IMR-90 (cell line): ENCODE measurements at regions not wholly inside any gene's neighbourhood (a gene's known extent, or its start where the extent isn't known, plus 50 kb on each side); places are given as distances from the start of the nearest gene placed in this dataset.
A peak's percentile ranks its signal among the peaks of the same experiment; 100 is the strongest.

Source experiments
- ATAC-seq: fragments of 200-7000 bp; cut with Tn5 transposase; 2 replicates; pipeline ENCODE4 v1.9.1; 2020; ENCODE audit warnings: low read depth, mild to moderate bottlenecking, moderate library complexity
- BruUV-seq: library from RNA; stranded (reverse); fragments of 400-500 nt; replicated peaks from 2 replicates; lab custom pipeline; 2021; lab: Mats Ljungman, UMichigan
- CTCF ChIA-PET: fragments of 300-600 bp; formaldehyde crosslinking; extraction: SDS; loops from one replicate; lab custom pipeline; 2021; ENCODE audit warnings: antibody characterized with exemption; lab: Yijun Ruan, JAX
- POLR2A ChIA-PET: fragments of 300-600 bp; sonication (Branson Sonifier 250); formaldehyde crosslinking; loops from one replicate; lab custom pipeline; 2022; ENCODE audit warnings: antibody characterized with exemption; ENCODE audit not compliant: unreplicated experiment; lab: Charles Lee
- DNase-seq: peaks from one replicate; pipeline ENCODE4 v3.0.0; 2013
- H2AFZ ChIP-seq: replicated peaks from 2 replicates; pipeline ENCODE3; 2013; ENCODE audit warnings: low read length, mild to moderate bottlenecking; ENCODE audit not compliant: poor library complexity
- H2AK5ac ChIP-seq: 2 replicates; pipeline ENCODE4 v1.6.1; 2013; ENCODE audit warnings: low read depth, low read length, inconsistent platforms
- H2AK9ac ChIP-seq: replicated peaks from 2 replicates; pipeline ENCODE3; 2013; ENCODE audit warnings: mild to moderate bottlenecking, low read depth, low read length, moderate library complexity; ENCODE audit not compliant: poor library complexity
- H2BK120ac ChIP-seq: 2 replicates; pipeline ENCODE4 v1.6.1; 2013; ENCODE audit warnings: low read depth, low read length, inconsistent platforms
- H2BK15ac ChIP-seq: 3 replicates; pipeline ENCODE4 v1.6.1; 2013; ENCODE audit warnings: low read depth, low read length, inconsistent platforms
- H2BK20ac ChIP-seq: 2 replicates; pipeline ENCODE4 v1.6.1; 2013; ENCODE audit warnings: low read depth, mild to moderate bottlenecking, inconsistent platforms, low read length, moderate library complexity
- H2BK5ac ChIP-seq: 2 replicates; pipeline ENCODE4 v1.6.1; 2013; ENCODE audit warnings: mild to moderate bottlenecking, low read depth, low read length, inconsistent platforms; ENCODE audit not compliant: poor library complexity, severe bottlenecking
- H3K14ac ChIP-seq: replicated peaks from 2 replicates; pipeline ENCODE4 v1.6.1; 2013; ENCODE audit warnings: low read depth, low read length, inconsistent platforms
- H3K18ac ChIP-seq: 2 replicates; pipeline ENCODE4 v1.6.1; 2013; ENCODE audit warnings: low read depth, low read length, control low read depth
- H3K23ac ChIP-seq: 2 replicates; pipeline ENCODE4 v1.6.1; 2013; ENCODE audit warnings: low read depth, low read length, inconsistent platforms
- H3K27ac ChIP-seq: 2 replicates; pipeline ENCODE4 v1.5.1; 2013; ENCODE audit warnings: mild to moderate bottlenecking, control low read depth, low read length; ENCODE audit not compliant: insufficient read depth
- H3K27me3 ChIP-seq: 2 replicates; pipeline ENCODE4 v1.6.1; 2013; ENCODE audit warnings: low read length; ENCODE audit not compliant: control insufficient read depth, insufficient read depth
- H3K36me3 ChIP-seq: 2 replicates; pipeline ENCODE4 v1.6.1; 2013; ENCODE audit warnings: low read length, mixed read lengths; ENCODE audit not compliant: control insufficient read depth, insufficient read depth
- H3K4ac ChIP-seq: 2 replicates; pipeline ENCODE4 v1.6.1; 2013; ENCODE audit warnings: low read depth, low read length, inconsistent platforms
- H3K4me1 ChIP-seq: 2 replicates; pipeline ENCODE4 v1.6.1; 2013; ENCODE audit warnings: low read length, mixed read lengths; ENCODE audit not compliant: control insufficient read depth, insufficient read depth
- H3K4me2 ChIP-seq: 2 replicates; pipeline ENCODE4 v1.6.1; 2013; ENCODE audit warnings: low read depth, mild to moderate bottlenecking, control low read depth, low read length, moderate library complexity
- H3K4me3 ChIP-seq: 2 replicates; pipeline ENCODE4 v1.5.1; 2013; ENCODE audit warnings: low read depth, mild to moderate bottlenecking, control low read depth, low read length, moderate library complexity; ENCODE audit not compliant: insufficient read depth
- H3K56ac ChIP-seq: 2 replicates; pipeline ENCODE4 v1.6.1; 2013; ENCODE audit warnings: low read length, inconsistent platforms; ENCODE audit not compliant: insufficient read depth; ENCODE audit errors: extremely low read depth
- H3K79me1 ChIP-seq, 2 experiments: 2 replicates each; pipeline ENCODE4 v1.6.1; 2013; ENCODE audit warnings: low read length in 2 of 2, inconsistent platforms in 1 of 2, low read depth in 1 of 2
- H3K9ac ChIP-seq: 2 replicates; pipeline ENCODE4 v1.6.1; 2013; ENCODE audit warnings: low read depth, low read length, control low read depth
- H3K9me1 ChIP-seq: 2 replicates; pipeline ENCODE4 v1.6.1; 2013; ENCODE audit warnings: low read length, inconsistent platforms; ENCODE audit not compliant: insufficient read depth
- H3K9me3 ChIP-seq: 2 replicates; pipeline ENCODE4 v1.6.1; 2013; ENCODE audit warnings: low read length; ENCODE audit not compliant: control insufficient read depth, insufficient read depth
- H4K20me1 ChIP-seq: 2 replicates; pipeline ENCODE4 v1.6.1; 2013; ENCODE audit warnings: low read length, inconsistent platforms; ENCODE audit not compliant: insufficient read depth
- H4K5ac ChIP-seq: 2 replicates; pipeline ENCODE4 v1.6.1; 2013; ENCODE audit warnings: mild to moderate bottlenecking, low read depth, low read length, control low read depth
- H4K8ac ChIP-seq, 2 experiments: 2 replicates each; pipeline ENCODE4 v1.6.1; 2013; ENCODE audit warnings: low read depth in 2 of 2, low read length in 2 of 2, control low read depth in 1 of 2, inconsistent platforms in 1 of 2
- H4K91ac ChIP-seq: 2 replicates; pipeline ENCODE4 v1.6.1; 2013; ENCODE audit warnings: low read depth, low read length, inconsistent platforms; ENCODE audit not compliant: insufficient read depth
- BHLHE40 ChIP-seq: fragments of 150-350 bp; IDR thresholded peaks from 2 replicates; pipeline ENCODE4 v1.6.1; 2016; ENCODE audit warnings: mild to moderate bottlenecking, low read depth, low read length
- CEBPB ChIP-seq: IDR thresholded peaks from 2 replicates; pipeline ENCODE4 v1.6.1; 2012; ENCODE audit warnings: low read depth, low read length, improper control_type of control experiment
- CHD1 ChIP-seq: IDR thresholded peaks from 2 replicates; pipeline ENCODE4 v1.6.1; 2012; ENCODE audit warnings: low read depth, low read length, improper control_type of control experiment
- FOS ChIP-seq: fragments of 150-350 bp; IDR thresholded peaks from 2 replicates; pipeline ENCODE4 v1.6.1; 2016; ENCODE audit warnings: low read depth, low read length
- MAFK ChIP-seq: IDR thresholded peaks from 2 replicates; pipeline ENCODE4 v1.6.1; 2012; ENCODE audit warnings: low read depth, low read length, improper control_type of control experiment
- MAZ ChIP-seq: IDR thresholded peaks from 2 replicates; pipeline ENCODE4 v1.6.1; 2012; ENCODE audit warnings: low read depth, mild to moderate bottlenecking, low read length, improper control_type of control experiment, moderate library complexity, borderline replicate concordance
- MXI1 ChIP-seq: IDR thresholded peaks from 2 replicates; pipeline ENCODE4 v1.6.1; 2012; ENCODE audit warnings: low read depth, mild to moderate bottlenecking, low read length, moderate library complexity, borderline replicate concordance
- NFE2L2 ChIP-seq: fragments of 150-350 bp; IDR thresholded peaks from 2 replicates; pipeline ENCODE4 v1.6.1; 2016; ENCODE audit warnings: low read depth, mild to moderate bottlenecking, low read length
- POLR2A ChIP-seq: IDR thresholded peaks from 2 replicates; pipeline ENCODE4 v1.6.1; 2012; ENCODE audit warnings: mild to moderate bottlenecking, low read depth, low read length
- RAD21 ChIP-seq: IDR thresholded peaks from 2 replicates; pipeline ENCODE4 v1.6.1; 2012; ENCODE audit warnings: low read length, improper control_type of control experiment
- RCOR1 ChIP-seq: IDR thresholded peaks from 2 replicates; pipeline ENCODE4 v1.6.1; 2012; ENCODE audit warnings: mild to moderate bottlenecking, low read length, improper control_type of control experiment; ENCODE audit not compliant: insufficient replicate concordance
- RFX5 ChIP-seq: IDR thresholded peaks from 2 replicates; pipeline ENCODE4 v1.8.0; 2012; ENCODE audit warnings: low read depth, mild to moderate bottlenecking, low read length, moderate library complexity
- SMC3 ChIP-seq: fragments of 150-350 bp; IDR thresholded peaks from 2 replicates; pipeline ENCODE4 v1.6.1; 2016; ENCODE audit warnings: low read depth, mild to moderate bottlenecking, antibody characterized with exemption, low read length, moderate library complexity
- WGBS, 2 experiments: methylation state at CpG; one replicate each; pipeline versions ENCODE4 v1.1.5 to v1.1.7; 2013; ENCODE audit warnings: missing lambda C conversion rate in 2 of 2; ENCODE audit not compliant: insufficient read length in 1 of 2; ENCODE audit errors: extremely low coverage in 2 of 2; 5-methylcytosine and 5-hydroxymethylcytosine counted together
- dilution Hi-C: fragments of 300-500 bp; cut with HindIII; formaldehyde crosslinking; loops from one replicate; pipeline ENCODE4 v1.14.3; 2018; ENCODE audit warnings: low sequenced_read_pairs; ENCODE audit not compliant: unreplicated experiment
- in situ Hi-C: fragments of 300-500 bp; cut with MboI; formaldehyde crosslinking; loops from 3 replicates; pipeline ENCODE4 v1.14.3; 2019; ENCODE audit warnings: low sequenced_read_pairs, inconsistent platforms, mixed read lengths
- intact Hi-C: fragments of 100-400 bp; cut with micrococcal nuclease; formaldehyde crosslinking; loops from 2 replicates; pipeline ENCODE4 v1.10.0; 2022
- TF ChIP-seq, protein P1 (sequence below): conservative IDR thresholded peaks from 2 replicates; pipeline ENCODE4 v1.5.1; 2012; ENCODE audit warnings: mild to moderate bottlenecking, low read depth, low read length, improper control_type of control experiment
- TF ChIP-seq, protein P2 (sequence below): fragments of 150-350 bp; IDR thresholded peaks from 2 replicates; pipeline ENCODE4 v1.6.1; 2017; ENCODE audit warnings: mild to moderate bottlenecking, antibody characterized with exemption, low read length, low read depth
- TF ChIP-seq, protein P3 (sequence below): fragments of 150-350 bp; IDR thresholded peaks from 2 replicates; pipeline ENCODE4 v1.6.1; 2016; ENCODE audit warnings: low read depth, mild to moderate bottlenecking, low read length, moderate library complexity, borderline replicate concordance

DNA sequence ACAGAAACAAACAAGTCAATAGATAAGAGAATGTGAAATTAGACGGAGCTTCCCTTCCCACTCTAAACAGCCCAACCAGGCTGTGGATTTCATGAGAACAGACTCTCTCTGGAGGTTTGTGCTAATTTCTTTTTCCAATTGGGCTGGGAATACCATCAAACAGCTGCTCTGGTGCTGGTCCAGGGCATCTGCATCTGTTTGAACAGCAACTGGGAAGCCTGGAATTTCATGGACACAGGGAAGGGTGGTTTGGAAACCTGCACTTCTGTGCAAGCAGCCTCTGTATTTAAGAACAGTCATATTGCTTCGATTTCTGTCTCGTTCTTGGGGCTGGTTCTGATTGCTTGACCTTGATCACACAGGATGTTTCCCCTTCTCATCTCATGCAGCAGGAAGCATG lies 88.7 kb downstream of the FOXL1 start:
- H2AFZ ChIP-seq = no peak overlapping the region
- peaks cover 4 to 29% of the 10 kb centered on the region in 2 experiments; a peak in 3 of 4 replicates for H3K79me1 ChIP-seq
- peak overlapping the region; percentile 95 for H2AK5ac ChIP-seq
- no peak for ATAC-seq
- TF ChIP-seq POLR2A (no peak), CEBPB (no peak), RCOR1 (no peak), BHLHE40 (no peak), SMC3 (no peak), MAFK (no peak), NFE2L2 (no peak), RAD21 (no peak), MAZ (no peak), FOS (no peak), CHD1 (no peak), RFX5 (no peak), MXI1 (no peak)
- TF ChIP-seq, protein P1, sequence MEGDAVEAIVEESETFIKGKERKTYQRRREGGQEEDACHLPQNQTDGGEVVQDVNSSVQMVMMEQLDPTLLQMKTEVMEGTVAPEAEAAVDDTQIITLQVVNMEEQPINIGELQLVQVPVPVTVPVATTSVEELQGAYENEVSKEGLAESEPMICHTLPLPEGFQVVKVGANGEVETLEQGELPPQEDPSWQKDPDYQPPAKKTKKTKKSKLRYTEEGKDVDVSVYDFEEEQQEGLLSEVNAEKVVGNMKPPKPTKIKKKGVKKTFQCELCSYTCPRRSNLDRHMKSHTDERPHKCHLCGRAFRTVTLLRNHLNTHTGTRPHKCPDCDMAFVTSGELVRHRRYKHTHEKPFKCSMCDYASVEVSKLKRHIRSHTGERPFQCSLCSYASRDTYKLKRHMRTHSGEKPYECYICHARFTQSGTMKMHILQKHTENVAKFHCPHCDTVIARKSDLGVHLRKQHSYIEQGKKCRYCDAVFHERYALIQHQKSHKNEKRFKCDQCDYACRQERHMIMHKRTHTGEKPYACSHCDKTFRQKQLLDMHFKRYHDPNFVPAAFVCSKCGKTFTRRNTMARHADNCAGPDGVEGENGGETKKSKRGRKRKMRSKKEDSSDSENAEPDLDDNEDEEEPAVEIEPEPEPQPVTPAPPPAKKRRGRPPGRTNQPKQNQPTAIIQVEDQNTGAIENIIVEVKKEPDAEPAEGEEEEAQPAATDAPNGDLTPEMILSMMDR = no peak
- TF ChIP-seq, protein P2, sequence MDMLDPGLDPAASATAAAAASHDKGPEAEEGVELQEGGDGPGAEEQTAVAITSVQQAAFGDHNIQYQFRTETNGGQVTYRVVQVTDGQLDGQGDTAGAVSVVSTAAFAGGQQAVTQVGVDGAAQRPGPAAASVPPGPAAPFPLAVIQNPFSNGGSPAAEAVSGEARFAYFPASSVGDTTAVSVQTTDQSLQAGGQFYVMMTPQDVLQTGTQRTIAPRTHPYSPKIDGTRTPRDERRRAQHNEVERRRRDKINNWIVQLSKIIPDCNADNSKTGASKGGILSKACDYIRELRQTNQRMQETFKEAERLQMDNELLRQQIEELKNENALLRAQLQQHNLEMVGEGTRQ = no peak
- TF ChIP-seq, protein P3, sequence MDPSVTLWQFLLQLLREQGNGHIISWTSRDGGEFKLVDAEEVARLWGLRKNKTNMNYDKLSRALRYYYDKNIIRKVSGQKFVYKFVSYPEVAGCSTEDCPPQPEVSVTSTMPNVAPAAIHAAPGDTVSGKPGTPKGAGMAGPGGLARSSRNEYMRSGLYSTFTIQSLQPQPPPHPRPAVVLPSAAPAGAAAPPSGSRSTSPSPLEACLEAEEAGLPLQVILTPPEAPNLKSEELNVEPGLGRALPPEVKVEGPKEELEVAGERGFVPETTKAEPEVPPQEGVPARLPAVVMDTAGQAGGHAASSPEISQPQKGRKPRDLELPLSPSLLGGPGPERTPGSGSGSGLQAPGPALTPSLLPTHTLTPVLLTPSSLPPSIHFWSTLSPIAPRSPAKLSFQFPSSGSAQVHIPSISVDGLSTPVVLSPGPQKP = no peak
- H3K4me2 ChIP-seq = no peak overlapping the region
- H3K9me3 ChIP-seq = no peaks in the 10 kb centered on the region
- H2AK9ac ChIP-seq = no peak overlapping the region
- peak overlapping the region; percentile 96 for H2BK15ac ChIP-seq
- no peak overlapping the region for H2BK5ac ChIP-seq
- BruUV-seq = no TSS peak
- intact Hi-C loops (no loop called here), in situ Hi-C loops (loop anchor here (5.0 kb wide), 1 partner anchor 90 kb away; the partner anchor contains the start of gene FOXL1), dilution Hi-C loops (no loop called here)
- peak overlapping the region; percentile 83 for H3K4ac ChIP-seq
- H3K9me1 ChIP-seq = peaks cover 34% of the 10 kb centered on the region
- H4K20me1 ChIP-seq = no peaks in the 10 kb centered on the region; the same call in 1 of the 2 replicates
- H3K14ac ChIP-seq = peak overlapping the region; percentile 34; the same call in 1 of the 2 replicates
- WGBS, 2 experiments = no CpG with 5 or more reads among the region's 3 CpGs
- no peak overlapping the region for H4K5ac ChIP-seq
- H3K27me3 ChIP-seq = no peaks in the 10 kb centered on the region
- H3K9ac ChIP-seq = no peak overlapping the region
- no peaks in the 10 kb centered on the region for H3K36me3 ChIP-seq
- H2BK120ac ChIP-seq = peak overlapping the region; percentile 91
- peak overlapping the region; percentile 81; the same call in 1 of the 2 replicates for H3K23ac ChIP-seq
- peak overlapping the region in 1 of 2 experiments; percentile 60; a peak in 2 of 4 replicates for H4K8ac ChIP-seq
- ChIA-PET POLR2A (no interaction called here), CTCF (interaction anchor here (1.0 to 1.4 kb wide), 2 partner anchors 94 to 396 kb away, joined by 3 to 4 read pairs; no protein-coding TSS in a partner anchor)
- no peak overlapping the region for H3K56ac ChIP-seq
- H3K4me3 ChIP-seq = no peak overlapping the region
- peaks cover 42% of the 10 kb centered on the region for H3K4me1 ChIP-seq
- H4K91ac ChIP-seq = peak overlapping the region; percentile 49
- no peak overlapping the region; the same call in 1 of the 2 replicates for H3K18ac ChIP-seq
- no peak for DNase-seq
- H2BK20ac ChIP-seq = peak overlapping the region; percentile 82; the same call in 1 of the 2 replicates
- no peak overlapping the region for H3K27ac ChIP-seq
